Stimulated activated CD4-positive, alpha-beta T cell treated with anti-CD3 and anti-CD28 coated beads, Interleukin-1b, Interleukin-23, amount 100 ng/mL, for 24 hours (primary cell): ENCODE measurements at regions not wholly inside any gene's neighbourhood (a gene's known extent, or its start where the extent isn't known, plus 50 kb on each side); places are given as distances from the start of the nearest gene placed in this dataset.
"Not testable (repeated sequence)": the region's sequence is repeated elsewhere in the genome, so short reads cannot be mapped to it uniquely, and the experiment has no call there.

Experiments used
- DNase-seq, 4 experiments: peaks; one replicate each; pipeline ENCODE4 v3.0.0-alpha.2; 2020; ENCODE audit warnings: low read depth in 4 of 4, low spot score in 1 of 4

- no peak for DNase-seq
These were observed 221.1 kb upstream of the PLXNA2 start for GRCh38 chr1:208465266-208465665.

DNA sequence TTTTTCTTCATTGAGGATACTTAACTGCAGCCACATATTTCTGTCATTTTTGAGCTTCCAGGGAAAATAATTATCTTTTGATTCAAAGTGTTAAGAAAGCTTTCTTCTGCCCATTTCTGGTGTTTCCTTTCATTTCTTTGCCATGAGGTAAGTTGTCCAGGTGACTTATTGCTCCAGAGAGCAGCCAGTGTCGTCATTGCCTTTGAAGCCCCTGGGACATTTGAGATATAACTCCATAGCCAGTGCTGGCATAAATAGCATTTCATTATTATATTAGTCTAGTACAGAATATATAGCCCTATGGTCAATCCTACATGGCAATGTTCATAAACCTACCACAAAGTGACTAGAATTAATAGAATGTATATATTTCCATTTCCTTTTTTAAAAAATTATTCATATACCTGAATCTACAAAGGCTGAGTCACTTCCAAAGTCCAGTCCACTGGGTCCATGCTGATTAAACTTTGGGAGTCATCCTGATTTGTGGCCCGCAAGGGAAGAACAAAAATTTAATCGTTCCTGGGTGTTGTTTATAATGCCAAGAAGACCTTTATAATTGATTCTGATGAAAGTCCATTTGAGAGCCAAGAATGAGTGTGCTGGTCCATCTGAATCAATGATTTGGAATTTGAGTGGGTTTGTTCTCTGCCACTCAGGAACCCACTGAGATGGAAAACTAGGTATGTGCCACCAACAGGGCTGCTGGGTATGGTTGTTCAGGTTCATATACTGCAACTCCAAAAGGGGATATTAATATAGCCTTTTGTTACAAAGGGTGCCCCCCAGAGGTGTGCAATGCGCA is 221.8 kb upstream of the PLXNA2 start:
- no peak for DNase-seq

GRCh38 chr1:208467151-208467780 is 223.1 kb upstream of the PLXNA2 start:
- DNase-seq, result no peak

- no peak for DNase-seq
These were observed 231.3 kb upstream of the PLXNA2 start for GRCh38 chr1:208475449-208475848.

- no peak for DNase-seq
These were observed 232.0 kb upstream of the PLXNA2 start for GRCh38 chr1:208475951-208476845.

DNA sequence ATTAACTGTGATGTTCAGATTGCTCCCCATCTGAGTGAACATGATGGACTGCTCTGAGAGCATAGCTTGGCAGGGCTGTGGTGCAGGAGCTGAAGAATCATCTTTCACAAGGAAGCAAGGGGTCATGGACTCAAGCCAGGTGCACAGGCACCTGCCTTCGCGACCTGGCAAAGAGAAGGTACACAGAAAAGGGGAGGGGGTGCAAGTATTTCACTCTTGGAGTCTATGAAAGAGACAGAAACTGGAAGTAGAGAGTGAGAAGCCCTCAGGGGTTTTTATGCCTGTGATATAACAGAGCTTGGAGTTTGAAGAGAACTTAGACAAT is 232.6 kb upstream of the PLXNA2 start:
- DNase-seq, result no peak

GRCh38 chr1:208479435-208479834 is 235.3 kb upstream of the PLXNA2 start:
- no peak for DNase-seq

DNA sequence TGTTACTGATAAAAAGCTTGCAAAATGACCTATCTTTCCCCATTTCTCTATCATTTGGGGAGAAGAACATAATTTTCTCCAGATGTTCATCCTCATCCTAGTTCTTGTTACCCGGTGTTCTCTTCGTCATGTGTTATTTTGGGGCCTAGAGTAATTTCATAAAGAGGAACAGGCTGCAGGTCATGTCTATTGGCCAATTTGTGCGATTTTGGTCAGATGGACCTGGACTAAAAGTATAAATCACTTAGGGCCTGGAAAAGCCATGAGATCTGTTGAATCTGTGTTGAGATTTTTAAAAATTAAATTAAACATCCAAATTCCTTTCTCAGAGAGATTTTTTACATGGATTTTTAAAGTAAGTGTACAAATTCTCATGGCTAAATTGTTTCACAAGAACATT is 241.3 kb upstream of the PLXNA2 start:
- no peak for DNase-seq

GRCh38 chr1:208486677-208487076 is 242.5 kb upstream of the PLXNA2 start:
- no peak for DNase-seq

GRCh38 chr1:208488432-208488831 is 244.2 kb upstream of the PLXNA2 start:
- DNase-seq, result not testable (repeated sequence)

GRCh38 chr1:208496467-208497371 is 252.5 kb upstream of the PLXNA2 start:
- DNase-seq, result no peak

GRCh38 chr1:208497866-208498541 is 253.8 kb upstream of the PLXNA2 start:
- DNase-seq, result no peak

GRCh38 chr1:208499026-208499425 is 254.8 kb upstream of the PLXNA2 start:
- DNase-seq, result no peak

- no peak for DNase-seq
These were observed 255.4 kb upstream of the PLXNA2 start for GRCh38 chr1:208499601-208500000.

DNA sequence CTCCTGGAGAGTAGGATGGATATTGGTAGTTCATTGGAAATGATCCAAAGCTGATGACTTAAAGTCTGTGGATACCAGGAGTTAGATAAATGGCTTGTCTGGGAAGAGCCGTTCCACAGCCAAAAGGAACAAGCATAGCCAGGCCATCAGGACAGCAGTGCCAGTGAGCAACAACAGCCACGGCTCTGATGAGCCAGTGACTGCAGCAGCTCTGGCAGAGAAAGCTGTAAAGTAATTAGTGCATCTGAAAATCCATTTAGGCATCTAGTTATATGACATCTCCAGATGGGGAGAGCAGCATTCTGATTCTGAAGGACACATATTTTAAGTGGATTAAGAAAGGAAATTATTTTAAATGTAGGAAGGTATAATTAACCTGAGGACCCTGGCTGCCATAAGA is 256.2 kb upstream of the PLXNA2 start:
- DNase-seq, result no peak

DNA sequence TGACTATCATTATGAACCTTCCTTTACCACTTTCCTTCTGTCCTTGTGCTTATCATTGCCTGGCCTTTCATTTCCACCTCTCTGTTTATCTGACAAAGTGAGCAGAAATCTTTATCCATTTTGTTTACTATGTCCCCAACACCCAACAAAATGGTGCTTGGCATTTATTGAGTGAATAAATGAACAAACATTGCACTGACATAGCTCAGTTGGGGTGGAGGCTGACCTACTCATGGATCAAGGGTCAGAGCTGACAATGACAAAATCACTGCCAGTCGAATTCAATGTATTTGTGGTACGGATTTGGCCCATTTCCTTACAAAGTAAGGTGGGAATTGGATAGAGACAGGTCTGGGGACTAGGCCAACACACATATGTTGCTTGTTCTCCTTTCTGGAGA is 257.4 kb upstream of the PLXNA2 start:
- DNase-seq, result no peak

DNA sequence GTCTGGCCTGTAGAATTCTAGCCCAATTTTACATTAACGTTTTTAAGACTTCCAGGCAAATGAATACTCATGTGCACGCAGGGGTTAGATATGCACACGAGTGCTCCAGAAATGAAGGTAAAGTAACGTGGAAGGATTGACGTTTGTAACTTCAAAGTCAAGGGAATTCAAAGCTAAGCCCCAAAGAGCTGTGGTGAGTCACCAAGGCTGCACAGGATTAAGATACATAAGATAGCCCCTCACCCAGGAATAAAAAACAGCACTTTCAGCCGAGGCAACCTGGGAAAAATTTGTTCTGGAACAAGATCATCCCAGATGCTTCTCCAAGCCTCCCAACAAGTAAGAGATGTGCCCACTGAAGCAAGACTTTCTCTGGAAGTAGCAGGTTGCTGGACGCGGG is 259.6 kb upstream of the PLXNA2 start:
- no peak for DNase-seq

DNA sequence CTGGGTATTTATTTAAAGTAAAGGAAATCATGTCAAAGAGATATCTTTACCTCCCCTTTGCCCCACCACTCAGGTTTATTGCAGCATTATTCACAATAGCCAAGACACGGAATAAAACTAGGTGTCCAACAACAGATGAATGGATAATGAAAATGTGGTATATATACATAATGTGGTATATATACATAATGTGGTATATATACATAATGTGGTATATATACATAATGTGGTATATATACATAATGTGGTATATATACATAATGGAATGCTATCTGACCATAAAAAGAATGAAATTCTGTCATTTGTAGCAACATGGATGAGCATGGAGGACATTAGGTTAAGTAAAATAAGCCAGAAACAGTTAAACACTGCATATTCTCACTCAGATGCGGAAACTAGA is 262.6 kb upstream of the PLXNA2 start:
- DNase-seq, result no peak

GRCh38 chr1:208509072-208509471 is 264.9 kb upstream of the PLXNA2 start:
- no peak for DNase-seq

DNA sequence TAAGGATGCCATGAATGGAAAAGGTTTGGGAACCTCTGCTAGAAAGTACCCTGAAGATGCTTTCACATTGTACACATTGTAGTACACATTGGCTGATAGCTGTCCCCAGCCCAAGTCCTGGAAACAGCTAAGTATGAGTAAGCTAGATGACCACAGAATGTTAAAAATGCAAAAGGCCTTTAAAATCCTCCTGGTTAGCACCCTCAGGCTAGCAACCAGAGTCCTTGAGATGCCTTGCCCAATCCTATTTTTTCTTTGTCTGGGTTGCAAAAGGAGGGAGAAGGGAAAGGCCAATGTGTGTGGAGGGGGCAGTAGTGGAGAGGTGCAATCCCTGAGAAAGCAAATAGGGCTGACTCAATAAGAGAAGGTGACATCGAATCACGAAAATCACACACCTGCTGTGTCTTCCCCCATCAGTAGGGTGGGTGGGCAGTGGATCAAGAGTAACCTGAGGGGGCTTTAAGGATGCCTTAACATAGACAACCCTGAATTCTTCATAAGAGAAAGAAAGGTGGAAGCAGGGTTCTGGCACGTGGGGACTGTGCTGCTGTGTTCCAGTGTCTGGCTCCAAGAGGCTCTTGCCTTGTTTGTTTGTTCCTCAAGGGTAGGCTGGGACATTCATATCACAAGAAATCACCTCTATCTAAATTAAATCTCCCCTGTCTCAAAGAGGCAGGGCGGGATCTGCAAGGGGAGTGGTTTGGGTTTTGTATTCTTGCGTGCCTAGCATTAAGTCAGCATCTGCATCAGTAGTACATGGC is 266.2 kb upstream of the PLXNA2 start:
- no peak for DNase-seq
